GM19468 (cell line): ENCODE measurements at regions not wholly inside any gene's neighbourhood (a gene's known extent, or its start where the extent isn't known, plus 50 kb on each side); places are given as distances from the start of the nearest gene placed in this dataset.

Experiments used
- ATAC-seq: cut with Tn5 transposase; IDR thresholded peaks from one replicate; pipeline ENCODE4 v1.9.1; 2021; ENCODE audit warnings: mild to moderate bottlenecking, moderate library complexity, moderate number of reproducible peaks; ENCODE audit not compliant: unreplicated experiment; ENCODE audit errors: extremely low read depth

DNA sequence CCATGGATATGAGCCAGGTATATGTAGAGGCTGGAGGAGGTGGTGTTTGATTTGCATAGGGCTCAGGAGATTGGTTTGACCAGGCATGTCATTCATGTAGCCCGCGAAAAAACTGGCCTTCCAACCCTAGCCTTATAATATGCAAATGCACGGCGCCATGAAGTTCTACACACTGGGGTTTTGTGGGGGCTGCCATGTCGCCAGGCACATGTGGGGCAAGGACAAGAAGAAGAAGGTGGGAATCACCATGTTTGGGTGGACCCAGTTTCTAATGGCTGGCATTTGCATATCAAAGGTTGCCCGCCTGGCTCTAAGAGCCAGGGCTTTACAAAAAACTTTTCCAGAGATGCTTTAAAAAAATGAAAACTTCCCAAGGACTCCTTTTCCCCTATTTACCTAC is 1251.0 kb downstream of the PCDH18 start:
- ATAC-seq, result no peak

DNA sequence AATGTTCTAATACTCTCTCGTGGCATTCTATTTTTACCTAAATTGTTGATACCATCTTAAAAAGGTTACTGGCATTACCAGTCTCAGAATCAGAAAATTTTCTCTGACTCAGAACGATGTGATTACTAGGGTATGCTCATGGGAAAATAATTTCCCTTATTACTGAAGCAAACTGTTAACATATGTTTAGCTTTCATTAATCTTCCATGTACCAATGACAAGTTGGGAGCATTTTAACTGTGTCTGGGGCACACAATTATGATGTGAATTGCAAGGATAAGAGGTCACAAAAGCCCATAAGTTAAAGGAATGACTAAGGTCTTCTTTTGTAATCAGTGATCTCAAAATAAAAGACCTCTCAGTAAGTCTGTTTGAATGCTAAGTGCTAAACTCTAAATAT is 1254.6 kb downstream of the PCDH18 start:
- no peak for ATAC-seq

DNA sequence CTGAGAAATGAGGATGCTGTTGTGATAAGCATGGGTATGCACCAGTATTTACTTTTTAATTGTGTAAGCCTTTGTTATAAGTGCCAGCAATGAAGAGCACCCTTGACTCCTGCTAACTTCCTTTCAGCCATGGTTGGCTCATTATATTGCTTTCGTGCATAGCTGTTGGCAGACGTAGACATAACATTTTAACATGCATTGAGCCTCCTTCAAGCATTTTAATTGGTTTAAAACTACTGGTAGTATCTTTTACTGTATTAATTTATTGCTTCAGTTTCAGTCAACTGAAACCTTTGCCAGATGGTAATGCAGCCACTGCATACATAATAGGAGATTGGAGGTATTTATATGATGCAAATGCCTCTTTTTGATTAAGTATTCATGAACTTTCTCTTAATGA is 1285.4 kb downstream of the PCDH18 start:
- ATAC-seq, result no peak

DNA sequence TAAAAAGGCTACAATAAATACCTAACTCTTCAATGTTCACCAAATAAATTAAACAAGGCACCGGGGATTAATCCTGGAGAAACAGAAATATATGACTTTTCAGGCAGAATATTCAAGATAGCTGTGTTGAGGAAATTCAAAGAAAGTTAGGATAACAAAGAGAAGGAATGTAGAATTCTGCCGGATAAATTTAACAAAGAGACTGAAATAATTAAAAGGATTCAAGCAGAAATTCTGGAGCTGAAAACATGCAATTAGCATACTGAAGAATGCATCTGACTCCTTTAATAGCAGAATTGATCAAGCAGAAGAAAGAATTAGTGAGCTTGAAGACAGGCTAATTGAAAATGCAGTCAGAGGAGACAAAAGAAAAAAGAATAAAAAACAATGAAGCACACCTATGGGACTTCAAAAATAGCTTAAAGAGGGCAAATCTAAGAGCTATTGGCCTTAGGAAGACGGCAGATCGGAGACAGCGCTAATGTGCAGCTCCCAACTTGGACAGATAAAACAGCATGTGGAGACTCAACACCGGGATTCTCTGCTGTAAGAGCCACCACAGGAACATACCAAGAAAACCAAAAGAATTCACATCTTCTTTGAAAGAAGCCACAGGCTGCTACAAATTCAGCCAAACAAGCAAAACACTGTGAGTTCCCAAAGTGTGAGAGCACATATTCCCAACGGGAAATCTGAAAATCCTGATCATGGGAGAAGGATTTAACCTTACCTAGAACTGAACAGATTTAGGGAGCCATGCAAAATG is 1290.9 kb downstream of the PCDH18 start:
- ATAC-seq, result no peak

DNA sequence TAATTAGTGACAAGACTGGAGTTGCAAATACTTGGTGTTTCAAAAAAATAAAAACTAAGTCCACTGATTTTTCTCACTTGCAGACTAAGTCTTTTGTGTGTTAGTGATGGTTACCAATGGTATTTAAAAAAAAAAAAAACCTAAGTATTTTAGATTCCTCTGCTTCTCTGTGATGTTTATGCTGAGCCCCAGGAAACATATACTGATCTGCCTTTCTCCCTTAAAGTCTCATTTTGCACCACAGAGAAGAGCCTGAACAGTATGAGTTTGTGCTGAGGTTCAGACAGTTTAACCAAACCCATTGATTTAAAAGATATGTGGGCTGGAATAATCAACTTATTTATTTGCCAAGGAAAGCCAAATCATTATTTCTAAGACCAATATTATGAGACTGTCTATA is 1305.0 kb downstream of the PCDH18 start:
- ATAC-seq, result no peak

DNA sequence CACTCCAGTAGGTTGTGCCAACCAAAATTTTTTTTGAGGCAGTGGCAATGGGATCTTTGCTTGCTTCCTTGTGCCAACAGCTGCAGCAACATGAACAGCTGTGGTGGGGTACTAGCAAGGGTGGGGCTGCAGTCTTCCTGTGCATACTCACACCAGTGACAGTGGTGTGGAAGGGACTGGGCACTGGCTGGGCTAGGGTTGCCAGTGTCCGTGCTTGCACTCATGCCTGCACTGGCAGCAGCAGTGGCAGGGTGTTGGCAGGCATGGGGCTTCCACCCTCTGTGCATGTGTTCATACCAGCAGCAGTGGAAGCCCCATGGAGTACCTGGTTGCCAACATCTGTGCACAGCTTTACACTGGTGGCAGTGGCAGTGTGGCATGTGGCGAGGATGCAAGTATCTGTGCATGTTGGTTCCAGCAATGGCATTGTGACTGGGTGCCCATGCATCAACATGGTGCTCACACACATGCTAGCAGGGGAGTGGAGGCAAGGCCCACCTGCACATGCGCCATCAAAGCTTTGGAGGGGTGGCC is 1312.6 kb downstream of the PCDH18 start:
- ATAC-seq, result no peak

DNA sequence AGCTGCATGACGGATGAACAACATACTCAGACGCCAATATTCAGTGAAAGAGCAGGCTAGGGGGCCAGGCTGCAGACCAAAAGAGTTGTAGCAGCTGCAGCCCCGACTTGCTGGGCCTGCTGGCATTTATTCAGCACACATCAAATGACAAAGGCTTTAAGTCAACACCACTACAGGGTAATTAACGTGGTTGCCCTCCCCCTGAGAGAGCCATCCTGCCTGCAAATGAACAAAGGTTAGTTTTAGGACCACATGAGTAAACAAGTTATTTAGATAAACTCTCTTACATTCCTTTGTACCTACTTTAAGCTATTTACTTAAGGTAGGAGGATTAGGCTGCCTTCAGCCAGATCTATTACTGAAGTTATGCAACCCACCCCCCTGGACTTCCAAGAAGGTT is 1329.1 kb downstream of the PCDH18 start:
- no peak for ATAC-seq

DNA sequence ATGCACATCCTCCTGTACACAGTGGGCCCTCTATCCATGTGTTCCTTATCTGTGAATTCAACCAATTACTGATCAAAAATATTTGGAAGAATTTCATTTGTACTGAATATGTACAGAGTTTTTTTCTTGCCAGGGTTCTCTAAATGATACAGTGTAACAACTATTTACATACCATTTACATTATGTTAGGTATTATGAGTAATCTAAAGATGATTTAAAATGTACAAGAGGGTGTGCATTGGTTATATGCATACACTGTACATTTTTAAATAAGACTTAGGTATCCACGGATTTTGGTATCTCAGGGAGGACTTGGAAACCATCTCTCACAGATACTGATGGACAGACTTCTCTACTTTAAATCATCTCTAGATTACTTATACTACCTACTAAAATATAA is 1333.9 kb downstream of the PCDH18 start:
- ATAC-seq, result no peak

DNA sequence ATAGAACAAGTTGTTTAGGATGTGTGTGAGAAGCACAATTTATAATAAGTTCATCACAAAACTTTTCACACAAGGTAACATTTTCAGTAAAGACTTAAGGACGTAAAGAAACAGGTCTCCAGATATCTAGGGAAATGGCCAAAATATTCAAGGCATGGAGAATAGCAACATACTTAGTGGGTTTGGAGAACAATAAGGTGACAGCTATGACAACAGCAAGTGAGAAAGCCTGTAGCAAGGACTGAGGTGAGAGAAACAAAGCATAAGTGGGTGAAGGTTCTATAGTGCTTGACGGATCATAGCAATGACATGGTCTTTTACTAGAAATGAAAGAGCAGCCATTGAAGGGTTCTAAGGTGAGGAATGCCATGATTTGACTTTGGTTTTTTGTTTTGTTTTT is 1337.3 kb downstream of the PCDH18 start:
- no peak for ATAC-seq

DNA sequence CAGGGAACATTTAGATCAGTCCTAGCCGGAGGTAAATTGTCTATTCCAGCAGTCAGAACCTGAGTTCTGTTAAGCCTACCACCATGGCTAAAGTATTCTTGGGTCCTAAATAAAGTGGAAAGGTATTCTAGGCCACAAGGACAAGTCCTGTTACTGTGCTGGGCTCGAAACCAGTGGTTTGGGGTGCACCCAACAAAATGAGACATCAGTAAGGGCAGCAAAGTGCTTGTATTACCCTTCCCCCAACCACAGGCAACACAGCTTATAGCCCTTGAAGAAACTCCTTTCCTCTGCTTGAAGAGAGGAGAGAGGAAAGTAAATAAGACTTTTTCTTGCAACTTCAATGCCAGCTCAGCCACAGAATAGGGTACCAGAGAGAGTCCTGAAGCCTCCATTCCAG is 1345.6 kb downstream of the PCDH18 start:
- no peak for ATAC-seq

DNA sequence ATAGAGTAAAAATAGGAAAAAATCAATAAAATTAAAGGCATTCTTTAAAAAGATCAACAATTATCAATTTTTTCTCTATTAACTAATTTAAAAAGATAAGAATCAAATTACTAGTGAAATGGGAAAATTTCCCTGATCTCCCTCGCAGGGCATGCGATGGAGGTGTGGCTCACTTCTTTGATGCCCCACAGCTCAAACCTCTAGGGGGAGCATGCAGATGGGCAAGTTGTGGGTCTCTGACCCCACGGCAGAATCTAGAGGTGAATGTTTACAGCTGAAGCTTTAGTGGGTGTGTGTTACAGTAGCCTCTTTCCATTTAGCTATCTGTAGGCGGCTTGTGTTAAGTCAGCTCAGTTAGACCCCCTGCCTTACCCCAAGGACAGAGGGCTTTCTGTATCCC is 1348.8 kb downstream of the PCDH18 start:
- no peak for ATAC-seq

DNA sequence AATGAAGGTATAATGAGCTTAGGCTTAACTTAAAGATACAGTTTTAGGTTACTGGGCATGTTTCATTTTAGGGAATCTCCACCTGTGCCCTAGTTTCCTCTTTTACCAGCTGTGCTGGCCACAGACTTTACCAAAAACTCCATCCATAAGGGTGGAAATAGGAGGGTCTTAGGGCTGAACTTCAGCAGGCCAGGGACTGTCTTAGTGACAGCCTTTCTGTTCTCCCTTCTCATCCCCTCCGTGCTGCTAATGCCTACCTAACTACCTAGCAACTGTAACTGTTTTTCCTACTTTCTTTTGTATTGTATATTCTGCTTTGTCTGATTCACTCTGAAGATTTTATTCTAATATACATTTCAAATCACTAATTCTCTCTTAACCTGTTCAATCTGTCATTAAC is 1375.3 kb downstream of the PCDH18 start:
- ATAC-seq, result no peak

DNA sequence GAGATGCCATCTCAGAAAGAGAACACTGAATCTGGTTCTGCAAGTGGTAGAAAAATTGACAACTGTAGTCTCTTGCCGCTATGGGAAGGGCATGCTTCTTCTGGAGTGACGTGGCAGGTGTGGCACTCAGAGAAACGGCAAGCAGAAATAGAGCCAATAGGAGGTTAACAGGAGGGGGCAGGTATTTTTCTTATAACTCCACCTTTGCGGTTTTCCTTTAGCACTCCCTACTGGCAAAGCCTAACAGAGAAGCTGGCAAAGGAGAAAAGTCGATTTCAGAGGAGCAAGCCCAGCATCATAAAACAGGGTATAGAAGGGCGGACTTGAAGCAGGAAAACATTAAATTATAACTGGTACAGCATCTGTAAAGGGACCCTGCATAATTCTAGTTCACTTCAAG is 1382.2 kb downstream of the PCDH18 start:
- ATAC-seq, result no peak

DNA sequence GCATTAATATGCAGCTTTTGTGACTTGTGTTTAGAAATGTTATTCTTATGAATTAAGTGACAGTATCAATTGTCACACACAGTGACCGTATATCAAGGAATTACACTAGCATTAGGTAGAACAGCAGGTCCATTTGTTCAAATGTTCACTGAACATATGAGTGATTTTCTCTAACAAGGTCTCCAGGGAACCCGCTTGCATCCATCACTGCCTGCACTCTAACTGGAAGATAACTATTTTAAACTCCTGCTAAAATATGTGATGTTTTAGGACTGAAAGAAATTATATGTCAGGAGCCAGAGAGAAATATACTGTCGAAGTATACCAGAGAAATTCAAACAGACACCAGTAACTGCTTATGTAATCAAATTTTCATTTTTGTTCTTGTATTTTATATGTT is 1395.7 kb downstream of the PCDH18 start:
- ATAC-seq, result no peak

DNA sequence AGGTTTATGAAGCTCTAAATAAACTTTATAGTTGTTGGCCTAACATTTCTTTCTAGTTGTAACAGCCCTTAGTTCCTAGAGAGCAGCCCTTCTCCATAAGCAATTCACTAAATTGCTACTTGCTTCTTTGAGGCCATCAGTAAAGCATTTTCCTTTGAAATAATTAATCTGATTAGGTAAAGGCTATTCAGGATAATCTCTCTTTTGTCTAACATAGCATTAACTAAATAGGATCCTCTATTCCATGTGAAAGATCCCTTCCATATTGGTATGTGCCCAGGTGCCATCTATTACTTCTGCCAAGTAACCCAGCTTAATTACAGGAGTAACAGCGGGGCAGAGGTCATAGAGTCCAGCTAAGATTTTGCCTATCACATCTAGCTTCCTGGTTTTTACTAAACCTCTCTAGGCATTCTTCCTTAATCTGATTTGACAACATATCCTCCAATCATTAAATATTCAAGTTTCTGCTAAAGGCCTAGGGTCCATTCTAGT is 1408.0 kb downstream of the PCDH18 start:
- ATAC-seq, result no peak

DNA sequence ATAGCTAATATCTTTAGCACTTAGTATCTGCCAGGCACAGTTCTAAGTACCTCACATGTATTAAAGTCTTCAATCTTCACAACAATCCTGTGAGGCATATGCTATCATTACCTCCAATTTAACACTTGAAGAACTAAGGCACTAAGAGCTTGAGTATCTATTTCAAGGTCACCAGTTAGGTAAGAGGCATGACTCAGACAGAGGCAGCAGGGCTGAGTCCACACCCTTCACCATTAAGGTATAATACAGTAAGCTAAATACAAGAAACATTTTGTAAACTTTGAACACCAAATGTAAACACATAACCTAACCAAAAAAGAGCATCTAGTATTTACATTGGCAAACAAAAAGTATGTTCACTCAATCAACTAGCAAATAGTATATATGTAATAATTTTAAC is 1410.9 kb downstream of the PCDH18 start:
- ATAC-seq, result no peak

DNA sequence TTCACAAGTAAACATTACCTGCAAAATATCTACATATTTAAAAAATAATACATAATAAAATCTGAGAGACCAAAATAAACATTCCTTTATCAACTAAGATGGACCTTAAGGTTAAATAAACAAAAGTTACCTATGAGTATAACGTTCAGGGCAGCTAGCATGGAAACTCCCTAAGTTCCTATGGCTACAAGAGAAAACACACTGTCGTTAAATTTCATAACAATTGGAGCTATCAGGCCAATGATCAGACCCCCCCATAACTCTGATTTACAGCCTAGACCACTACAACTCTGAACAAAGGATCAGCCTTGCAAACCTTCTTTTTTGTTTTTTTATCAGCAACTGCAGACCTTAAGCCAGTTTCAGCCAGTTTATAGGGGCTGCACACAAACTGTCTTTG is 1418.4 kb downstream of the PCDH18 start:
- ATAC-seq, result no peak

DNA sequence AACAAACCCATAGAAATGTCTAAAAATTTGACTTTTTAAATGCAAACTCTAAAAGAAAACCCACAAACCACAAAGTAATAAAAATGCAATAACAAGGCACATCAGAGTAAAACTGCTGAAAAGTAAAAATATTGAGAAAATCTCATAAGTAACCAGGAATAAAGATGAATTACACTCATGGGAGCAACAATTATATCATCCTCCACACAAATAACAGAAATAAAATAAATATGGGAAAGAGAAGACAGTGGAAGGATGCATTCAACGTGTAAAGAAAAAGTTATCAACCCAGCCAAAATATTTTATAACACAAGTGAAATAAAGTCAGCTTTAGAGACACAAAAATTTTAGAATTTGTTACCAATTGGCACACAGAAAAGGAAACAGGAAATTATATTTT is 1420.2 kb downstream of the PCDH18 start:
- no peak for ATAC-seq

DNA sequence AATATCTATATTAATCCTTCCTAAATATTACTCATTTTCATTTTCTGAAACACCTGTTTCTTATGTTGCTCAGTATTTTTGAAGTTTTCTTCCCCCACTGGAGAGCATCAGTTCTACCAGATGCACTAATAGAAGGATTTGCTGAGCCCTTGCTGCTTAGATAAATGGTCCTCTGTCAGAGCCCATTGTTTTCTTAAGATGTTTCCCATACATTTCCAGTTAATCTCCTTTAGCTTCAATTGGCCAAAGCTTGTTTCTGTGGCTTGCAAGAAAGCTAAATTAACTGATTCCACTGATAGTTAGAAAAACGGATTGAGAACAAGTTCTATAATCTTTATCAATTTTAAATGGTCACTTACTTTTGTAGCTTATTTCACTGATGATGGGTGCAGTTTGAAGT is 1425.5 kb downstream of the PCDH18 start:
- no peak for ATAC-seq

DNA sequence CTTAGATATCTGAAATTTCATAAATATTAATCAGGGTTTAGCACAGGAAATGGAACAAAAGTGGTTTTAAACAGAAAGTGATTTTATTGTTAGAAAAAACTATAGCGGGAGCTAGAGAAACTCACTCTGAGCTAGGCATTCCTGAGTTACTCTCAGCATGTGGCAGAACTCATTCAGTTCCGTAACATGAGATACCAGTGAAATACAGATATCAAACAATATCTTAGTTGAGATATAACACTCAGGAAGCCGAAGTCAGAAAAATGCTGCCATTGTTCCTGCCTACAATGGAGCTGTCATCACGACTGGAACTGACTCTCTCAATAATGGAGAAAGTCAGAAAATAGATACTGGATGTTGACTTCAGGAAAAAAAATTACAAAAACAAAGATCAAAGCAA is 1428.7 kb downstream of the PCDH18 start:
- ATAC-seq, result no peak

DNA sequence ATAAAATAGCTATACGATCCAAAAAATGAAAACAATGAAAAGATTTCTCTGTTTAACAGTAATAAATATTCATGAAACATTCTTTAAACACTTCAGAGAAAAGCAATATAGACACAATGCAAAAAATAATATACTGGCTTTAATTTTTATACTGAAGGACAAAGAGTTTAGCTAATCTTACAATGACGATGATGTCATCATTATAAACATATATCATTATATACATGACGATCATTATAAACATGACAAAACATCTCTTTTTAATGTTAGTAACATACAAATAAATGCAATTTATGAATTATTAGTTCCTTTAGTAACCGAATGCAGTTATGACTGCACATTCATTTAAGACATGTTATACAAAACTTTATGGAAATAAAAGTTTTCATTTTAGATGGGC is 1434.6 kb downstream of the PCDH18 start:
- no peak for ATAC-seq

DNA sequence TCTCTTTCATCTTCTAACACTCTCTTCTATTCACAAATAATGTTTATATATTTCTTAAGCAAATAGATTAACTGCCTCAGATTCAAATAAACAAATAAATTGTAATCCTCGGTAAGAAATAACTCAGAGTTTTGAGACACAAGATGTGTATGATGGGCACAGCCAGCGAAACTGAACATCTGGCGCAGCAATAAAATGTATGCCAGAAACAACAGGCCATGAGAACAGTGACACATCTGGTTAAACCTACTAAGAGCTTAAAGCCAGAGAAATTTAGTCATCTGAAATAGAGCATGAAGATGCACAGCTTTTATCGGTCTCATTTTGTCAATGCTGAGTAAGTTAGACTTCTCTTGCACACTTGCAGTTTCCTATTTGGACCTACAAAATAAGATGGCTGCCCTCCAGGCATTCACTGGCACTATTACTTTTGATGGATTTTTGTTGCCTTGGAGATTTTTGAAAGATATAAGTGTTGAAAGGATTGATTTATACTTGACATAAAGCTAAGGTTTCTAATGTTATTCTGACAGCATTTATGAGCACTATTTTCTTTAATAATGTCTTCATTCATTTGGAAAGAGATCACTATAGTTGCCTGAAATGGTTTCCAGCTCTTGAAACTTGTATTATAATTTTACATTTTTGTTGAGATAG is 1444.0 kb downstream of the PCDH18 start:
- ATAC-seq, result no peak
